NT2/D1 (cell line): ENCODE measurements at regions not wholly inside any gene's neighbourhood (a gene's known extent, or its start where the extent isn't known, plus 50 kb on each side); places are given as distances from the start of the nearest gene placed in this dataset.

ENCODE experiments used
- SUZ12 ChIP-seq: IDR thresholded peaks from 2 replicates; pipeline ENCODE4 v1.6.1; 2011; ENCODE audit not compliant: insufficient read length, insufficient read depth; ENCODE audit errors: extremely low read depth
- YY1 ChIP-seq: IDR thresholded peaks from 2 replicates; pipeline ENCODE4 v1.6.1; 2011; ENCODE audit not compliant: insufficient read length, insufficient read depth
- ZNF274 ChIP-seq: IDR thresholded peaks from 2 replicates; pipeline ENCODE4 v1.6.1; 2011; ENCODE audit warnings: mild to moderate bottlenecking, low read depth, low read length

DNA sequence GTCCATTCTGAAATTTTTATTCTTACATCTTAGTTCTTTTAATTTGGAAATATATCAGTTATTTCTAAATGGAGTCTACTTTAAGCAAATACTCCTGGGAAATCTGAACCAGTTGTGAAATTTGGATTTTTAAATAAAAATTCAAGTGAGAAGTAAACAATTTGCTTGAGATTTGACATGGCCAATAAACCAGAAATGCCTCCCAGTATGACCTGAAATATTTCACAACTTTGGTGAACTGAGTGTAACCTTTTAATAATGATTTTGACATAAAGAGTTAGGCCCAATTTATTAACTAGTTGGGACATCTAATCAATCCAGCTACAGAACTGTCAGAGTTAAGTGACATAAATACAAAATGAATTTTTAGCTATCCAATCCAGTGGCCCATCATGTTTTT is 192.0 kb downstream of the ZC3H11B start:
- TF ChIP-seq SUZ12 (no peak), YY1 (no peak), ZNF274 (no peak)
